Endothelial cell of umbilical vein (primary cell): ENCODE measurements at regions not wholly inside any gene's neighbourhood (a gene's known extent, or its start where the extent isn't known, plus 50 kb on each side); places are given as distances from the start of the nearest gene placed in this dataset.

Experiments
- BruUV-seq: library from RNA; stranded (reverse); fragments of 400-500 nt; replicated peaks from 2 replicates; lab custom pipeline; 2021; lab: Mats Ljungman, UMichigan
- CTCF ChIA-PET: fragments of 300-600, 350-600 bp; sonication (Branson Sonifier 250); formaldehyde crosslinking; loops from one replicate; lab custom pipeline; 2021; ENCODE audit warnings: antibody characterized with exemption, inconsistent platforms; lab: Charles Lee
- POLR2A ChIA-PET: fragments of 300-600, 350-600 bp; sonication (Branson Sonifier 250); formaldehyde crosslinking; loops from one replicate; lab custom pipeline; 2021; ENCODE audit warnings: antibody characterized with exemption, inconsistent platforms; lab: Charles Lee
- DNase-seq: peaks from one replicate; pipeline ENCODE4 v3.0.0-alpha.2; 2011; ENCODE audit warnings: low read depth, low spot score
- FAIRE-seq: peaks from 2 replicates; lab custom pipeline; 2011; peaks lifted over from hg19 to GRCh38; lab: Jason Lieb, UNC
- H2AFZ ChIP-seq: 2 replicates; pipeline ENCODE4 v1.6.0; 2012; ENCODE audit warnings: low read depth, low read length, control low read depth, inconsistent platforms
- H3K27ac ChIP-seq: 2 replicates; pipeline ENCODE4 v1.5.1; 2011; ENCODE audit warnings: low read depth, mild to moderate bottlenecking, control low read depth, low read length, moderate library complexity; ENCODE audit not compliant: insufficient read depth
- H3K27me3 ChIP-seq, 2 experiments: 2 replicates each; pipeline versions ENCODE4 v1.6.0 to v1.6.1; 2011; ENCODE audit warnings: low read length in 2 of 2, mixed read lengths in 1 of 2; ENCODE audit not compliant: control insufficient read depth in 2 of 2, insufficient read depth in 2 of 2
- H3K36me3 ChIP-seq, 2 experiments: 2 replicates in 1 of 2; 3 replicates in 1 of 2; pipeline ENCODE4 v1.5.1; 2011; ENCODE audit warnings: low read length in 2 of 2, mild to moderate bottlenecking in 1 of 2, moderate library complexity in 1 of 2; ENCODE audit not compliant: control insufficient read depth in 2 of 2, insufficient read depth in 2 of 2; ENCODE audit errors: extremely low read depth in 1 of 2
- H3K4me1 ChIP-seq: 3 replicates; pipeline ENCODE4 v1.5.1; 2011; ENCODE audit warnings: mild to moderate bottlenecking, low read length; ENCODE audit not compliant: control insufficient read depth, insufficient read depth; ENCODE audit errors: extremely low read depth
- H3K4me2 ChIP-seq: 2 replicates; pipeline ENCODE4 v1.6.1; 2011; ENCODE audit warnings: low read length, control low read depth, mixed read lengths; ENCODE audit not compliant: insufficient read depth
- H3K4me3 ChIP-seq, 3 experiments: fragments of 200-600 bp in 1 of 3; sonication (generic), shearing (Covaris generic) in 1 of 3; replicated peaks in 1 of 3; 2 replicates each; pipeline ENCODE4 v1.5.1; 2011 to 2016; ENCODE audit warnings: control low read depth in 3 of 3, low read length in 3 of 3, mild to moderate bottlenecking in 2 of 3, inconsistent platforms in 1 of 3, low read depth in 1 of 3, moderate library complexity in 1 of 3; ENCODE audit not compliant: insufficient read depth in 1 of 3
- H3K79me2 ChIP-seq: 2 replicates; pipeline ENCODE4 v1.6.0; 2012; ENCODE audit warnings: low read length, inconsistent platforms; ENCODE audit not compliant: control insufficient read depth, insufficient read depth
- H3K9ac ChIP-seq: replicated peaks from 2 replicates; pipeline ENCODE3; 2011; ENCODE audit warnings: low read length, control low read depth; ENCODE audit not compliant: insufficient read depth; ENCODE audit errors: extremely low read depth
- H3K9me1 ChIP-seq: replicated peaks from 3 replicates; pipeline ENCODE4 v1.6.0; 2011; ENCODE audit warnings: mild to moderate bottlenecking, low read length; ENCODE audit not compliant: control insufficient read depth, insufficient read depth; ENCODE audit errors: extremely low read depth
- H3K9me3 ChIP-seq: replicated peaks from 2 replicates; pipeline ENCODE4 v1.5.1; 2012; ENCODE audit warnings: low read length, inconsistent platforms; ENCODE audit not compliant: control insufficient read depth, insufficient read depth
- H4K20me1 ChIP-seq: replicated peaks from 2 replicates; pipeline ENCODE3; 2011; ENCODE audit warnings: mild to moderate bottlenecking, low read length; ENCODE audit not compliant: control insufficient read depth, insufficient read depth; ENCODE audit errors: extremely low read depth
- EZH2 ChIP-seq: IDR thresholded peaks from 2 replicates; pipeline ENCODE4 v1.6.1; 2012; ENCODE audit warnings: borderline replicate concordance, low read depth, mild to moderate bottlenecking, moderate library complexity, low read length, inconsistent platforms; ENCODE audit not compliant: severe bottlenecking
- FOS ChIP-seq: IDR thresholded peaks from 2 replicates; pipeline ENCODE4 v1.6.1; 2011; ENCODE audit warnings: mild to moderate bottlenecking, low read length, moderate library complexity, borderline replicate concordance; ENCODE audit not compliant: insufficient read depth
- GATA2 ChIP-seq: IDR thresholded peaks from 2 replicates; pipeline ENCODE4 v1.7.0; 2011; ENCODE audit warnings: low read depth, mild to moderate bottlenecking, moderate library complexity, mixed read lengths, low read length; ENCODE audit not compliant: insufficient read length, insufficient read depth
- JUN ChIP-seq: IDR thresholded peaks from 2 replicates; pipeline ENCODE4 v1.6.1; 2011; ENCODE audit warnings: borderline replicate concordance, low read depth; ENCODE audit not compliant: insufficient read length, insufficient read depth
- MAX ChIP-seq: IDR thresholded peaks from 2 replicates; pipeline ENCODE4 v1.6.1; 2011; ENCODE audit not compliant: insufficient read depth, insufficient read length
- MYC ChIP-seq: IDR thresholded peaks from one replicate; pipeline ENCODE4 v1.6.1; 2011; ENCODE audit warnings: mild to moderate bottlenecking, low read depth, low read length
- POLR2A ChIP-seq: IDR thresholded peaks from 2 replicates; pipeline ENCODE4 v1.6.1; 2012; ENCODE audit warnings: low read depth, mild to moderate bottlenecking, control low read depth, low read length
- POLR2AphosphoS5 ChIP-seq: IDR thresholded peaks from 2 replicates; pipeline ENCODE4 v1.6.1; 2012; ENCODE audit warnings: low read depth, mild to moderate bottlenecking, control low read depth, low read length, moderate library complexity; ENCODE audit not compliant: insufficient read depth
- dilution Hi-C: fragments of 300-500 bp; cut with MboI; formaldehyde crosslinking; loops from one replicate; pipeline ENCODE4 v1.15.0; 2019; ENCODE audit warnings: low sequenced_read_pairs; ENCODE audit not compliant: extremely low pct_ligation_motif_present
- intact Hi-C: fragments of 100-400 bp; cut with micrococcal nuclease; formaldehyde crosslinking; loops from one replicate; pipeline ENCODE4 v1.10.0; 2022
- TF ChIP-seq, protein P1 (sequence below), 2 donors: IDR thresholded peaks; 1 replicate in 1 of 2; 2 replicates in 1 of 2; pipeline ENCODE4 v1.5.1; 2011; ENCODE audit warnings: low read length in 2 of 2, mild to moderate bottlenecking in 2 of 2, moderate library complexity in 2 of 2, control low read depth in 1 of 2, inconsistent platforms in 1 of 2, low read depth in 1 of 2; ENCODE audit not compliant: insufficient read depth in 1 of 2; ENCODE audit errors: extremely low read depth in 1 of 2

DNA sequence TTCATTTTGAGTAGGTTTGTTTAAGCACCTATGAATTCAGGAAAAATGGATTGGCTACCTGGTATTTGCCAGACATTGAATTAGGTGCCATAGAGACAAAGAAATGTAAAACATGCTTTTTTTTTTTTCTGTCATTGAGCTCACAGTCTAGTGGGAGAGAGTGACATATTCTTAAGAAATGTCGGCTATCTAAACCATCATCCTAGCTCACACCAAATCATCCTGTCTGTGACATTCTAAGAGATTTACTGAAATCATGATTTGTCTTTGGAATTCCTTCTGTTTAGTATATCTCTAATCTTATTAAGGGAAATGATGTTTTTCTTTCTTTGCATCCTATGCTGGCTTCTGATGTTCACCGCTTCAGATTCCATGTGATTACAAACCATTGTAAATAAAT lies 59.5 kb upstream of the STXBP5L start:
- POLR2A ChIA-PET: no interaction called here
- intact Hi-C loops: no loop called here

More for the DNA sequence above, 59.5 kb upstream of the STXBP5L start:
- Histone ChIP-seq H3K4me3 (no peak overlapping the region), H3K4me1 (no peaks in the 10 kb centered on the region), H3K9ac (no peak overlapping the region), H3K27ac (no peak overlapping the region), H3K9me3 (no peaks in the 10 kb centered on the region), H3K9me1 (no peaks in the 10 kb centered on the region), H3K36me3 (no peaks in the 10 kb centered on the region), H3K79me2 (no peaks in the 10 kb centered on the region), H2AFZ (no peak overlapping the region), H3K4me2 (no peak overlapping the region), H4K20me1 (no peaks in the 10 kb centered on the region), H3K27me3 (peaks cover 1 to 15% of the 10 kb centered on the region in 2 experiments)
- CTCF ChIA-PET: interaction anchor here (0.8 kb wide), 1 partner anchor 32 kb away, joined by 3 read pairs; no protein-coding TSS in a partner anchor
- DNase-seq (no peak), FAIRE-seq (no peak)
- no peak for TF ChIP-seq JUN
- no peak for TF ChIP-seq FOS
- TF ChIP-seq MAX: no peak
- no peak for TF ChIP-seq GATA2
- TF ChIP-seq, protein P1, sequence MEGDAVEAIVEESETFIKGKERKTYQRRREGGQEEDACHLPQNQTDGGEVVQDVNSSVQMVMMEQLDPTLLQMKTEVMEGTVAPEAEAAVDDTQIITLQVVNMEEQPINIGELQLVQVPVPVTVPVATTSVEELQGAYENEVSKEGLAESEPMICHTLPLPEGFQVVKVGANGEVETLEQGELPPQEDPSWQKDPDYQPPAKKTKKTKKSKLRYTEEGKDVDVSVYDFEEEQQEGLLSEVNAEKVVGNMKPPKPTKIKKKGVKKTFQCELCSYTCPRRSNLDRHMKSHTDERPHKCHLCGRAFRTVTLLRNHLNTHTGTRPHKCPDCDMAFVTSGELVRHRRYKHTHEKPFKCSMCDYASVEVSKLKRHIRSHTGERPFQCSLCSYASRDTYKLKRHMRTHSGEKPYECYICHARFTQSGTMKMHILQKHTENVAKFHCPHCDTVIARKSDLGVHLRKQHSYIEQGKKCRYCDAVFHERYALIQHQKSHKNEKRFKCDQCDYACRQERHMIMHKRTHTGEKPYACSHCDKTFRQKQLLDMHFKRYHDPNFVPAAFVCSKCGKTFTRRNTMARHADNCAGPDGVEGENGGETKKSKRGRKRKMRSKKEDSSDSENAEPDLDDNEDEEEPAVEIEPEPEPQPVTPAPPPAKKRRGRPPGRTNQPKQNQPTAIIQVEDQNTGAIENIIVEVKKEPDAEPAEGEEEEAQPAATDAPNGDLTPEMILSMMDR (IDR thresholded peaks at IDR 0.05; ENCODE audit: extremely low read depth in 1 of 2, insufficient read depth in 1 of 2, low read depth in 1 of 2, low read length in 2 of 2): no peak
- no peak for TF ChIP-seq POLR2A
- no peak for TF ChIP-seq POLR2AphosphoS5
- TF ChIP-seq EZH2: no peak
- no peak for TF ChIP-seq MYC
- dilution Hi-C loops: no loop called here
- no TSS peak for BruUV-seq
